ACC112 (cell line): ENCODE measurements at regions not wholly inside any gene's neighbourhood (a gene's known extent, or its start where the extent isn't known, plus 50 kb on each side); places are given as distances from the start of the nearest gene placed in this dataset.
"Not testable (repeated sequence)": the region's sequence is repeated elsewhere in the genome, so short reads cannot be mapped to it uniquely, and the experiment has no call there.

Experiments
- H2AFZ ChIP-seq: fragments of 200-600 bp; sonication (generic); one replicate; pipeline ENCODE4 v1.6.0; 2017; ENCODE audit warnings: antibody characterized with exemption, low read length; ENCODE audit not compliant: unreplicated experiment
- H3K27ac ChIP-seq: fragments of 200-600 bp; sonication (generic); 2 replicates; pipeline ENCODE4 v1.5.1; 2014; ENCODE audit warnings: low read depth, mild to moderate bottlenecking, antibody characterized with exemption, low read length, moderate library complexity
- H3K27me3 ChIP-seq: fragments of 200-600 bp; sonication (generic); 2 replicates; pipeline ENCODE4 v1.6.1; 2014; ENCODE audit warnings: mild to moderate bottlenecking, antibody characterized with exemption, low read length, moderate library complexity, mixed read lengths; ENCODE audit not compliant: insufficient read depth
- H3K36me3 ChIP-seq: fragments of 200-600 bp; sonication (generic); 2 replicates; pipeline ENCODE4 v1.6.1; 2016; ENCODE audit warnings: mild to moderate bottlenecking, antibody characterized with exemption, low read length, moderate library complexity, mixed read lengths; ENCODE audit not compliant: insufficient read depth
- H3K4me1 ChIP-seq: fragments of 200-600 bp; sonication (generic); one replicate; pipeline ENCODE4 v1.6.1; 2016; ENCODE audit warnings: low read length, mixed read lengths; ENCODE audit not compliant: insufficient read depth, unreplicated experiment, control insufficient read depth
- H3K4me3 ChIP-seq: fragments of 200-600 bp; sonication (generic); 2 replicates; pipeline ENCODE4 v1.5.1; 2014; ENCODE audit warnings: mild to moderate bottlenecking, low read depth, low read length
- H3K79me2 ChIP-seq: fragments of 200-600 bp; sonication (generic); one replicate; pipeline ENCODE4 v1.6.0; 2016; ENCODE audit warnings: low read length; ENCODE audit not compliant: control insufficient read depth, unreplicated experiment, insufficient read depth

DNA sequence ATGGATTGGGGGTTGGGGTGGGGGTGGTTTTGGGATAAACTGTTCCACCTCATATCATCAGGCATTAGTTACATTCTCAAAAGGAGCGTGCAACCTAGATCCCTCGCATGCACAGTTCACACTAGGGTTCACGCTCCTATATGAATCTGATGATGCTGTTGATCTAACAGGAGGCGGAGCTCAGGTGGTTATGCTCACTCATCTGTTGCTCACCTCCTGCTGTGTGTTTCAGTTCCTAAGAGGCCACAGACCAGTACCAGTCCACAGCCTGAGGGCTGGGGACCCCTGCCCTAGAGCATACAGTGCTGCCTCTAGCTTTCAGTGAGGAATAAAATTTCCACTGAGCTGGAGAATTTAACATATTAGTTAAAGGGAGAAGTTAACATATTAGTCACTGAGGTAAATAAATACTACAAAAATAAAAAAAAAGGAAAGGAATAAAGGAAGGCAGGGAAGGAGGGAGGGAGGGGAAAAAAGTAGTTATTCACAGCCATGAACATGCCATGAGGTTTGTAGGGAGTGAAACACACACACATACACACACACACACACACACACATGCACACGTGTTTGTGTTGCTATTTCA lies 612.7 kb upstream of the TBX3 start:
- no peaks in the 10 kb centered on the region for H3K4me1 ChIP-seq
- H3K36me3 ChIP-seq = no peaks in the 10 kb centered on the region
- H3K4me3 ChIP-seq = no peak overlapping the region
- H3K27ac ChIP-seq = no peak overlapping the region
- peaks cover 11% of the 10 kb centered on the region; the same call in 1 of the 2 replicates for H3K27me3 ChIP-seq
- H2AFZ ChIP-seq = no peak overlapping the region
- H3K79me2 ChIP-seq = no peaks in the 10 kb centered on the region

DNA sequence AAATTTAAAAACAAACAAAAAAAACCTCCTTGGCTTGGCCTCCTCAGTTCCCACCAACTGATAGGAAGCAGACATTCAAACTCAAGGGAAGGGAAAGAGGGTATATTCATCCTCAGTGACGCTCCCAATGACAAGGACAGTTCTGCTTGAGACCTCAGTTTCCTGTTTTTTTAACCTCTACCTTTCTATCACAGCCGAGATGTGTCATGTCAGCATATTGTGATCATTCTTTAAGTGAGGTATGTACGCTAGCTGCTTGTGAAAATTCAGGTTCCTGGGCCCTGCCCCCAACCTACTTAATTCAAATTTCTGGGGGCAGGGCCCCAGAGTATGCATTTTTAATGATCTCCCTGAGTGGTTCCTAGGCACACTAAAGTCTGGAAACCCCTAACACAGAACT lies 611.9 kb upstream of the TBX3 start:
- H3K4me3 ChIP-seq = no peak overlapping the region
- no peaks in the 10 kb centered on the region for H3K79me2 ChIP-seq
- no peaks in the 10 kb centered on the region for H3K36me3 ChIP-seq
- no peak overlapping the region for H2AFZ ChIP-seq
- no peaks in the 10 kb centered on the region for H3K4me1 ChIP-seq
- peaks cover 6% of the 10 kb centered on the region; the same call in 1 of the 2 replicates for H3K27me3 ChIP-seq
- H3K27ac ChIP-seq = no peak overlapping the region

- H3K27me3 ChIP-seq = peaks cover 6% of the 10 kb centered on the region; the same call in 1 of the 2 replicates
- no peaks in the 10 kb centered on the region for H3K36me3 ChIP-seq
- H3K4me1 ChIP-seq = no peaks in the 10 kb centered on the region
- H3K27ac ChIP-seq = no peak overlapping the region
- H3K4me3 ChIP-seq = no peak overlapping the region
- no peaks in the 10 kb centered on the region for H3K79me2 ChIP-seq
- no peak overlapping the region for H2AFZ ChIP-seq
These were observed 610.6 kb upstream of the TBX3 start for GRCh38 chr12:115294453-115295133.

- not testable (repeated sequence) for H3K79me2 ChIP-seq, H3K27me3 ChIP-seq, H3K36me3 ChIP-seq, H2AFZ ChIP-seq, H3K4me3 ChIP-seq, H3K27ac ChIP-seq, H3K4me1 ChIP-seq
These were observed 601.5 kb upstream of the TBX3 start for GRCh38 chr12:115285429-115285828.

DNA sequence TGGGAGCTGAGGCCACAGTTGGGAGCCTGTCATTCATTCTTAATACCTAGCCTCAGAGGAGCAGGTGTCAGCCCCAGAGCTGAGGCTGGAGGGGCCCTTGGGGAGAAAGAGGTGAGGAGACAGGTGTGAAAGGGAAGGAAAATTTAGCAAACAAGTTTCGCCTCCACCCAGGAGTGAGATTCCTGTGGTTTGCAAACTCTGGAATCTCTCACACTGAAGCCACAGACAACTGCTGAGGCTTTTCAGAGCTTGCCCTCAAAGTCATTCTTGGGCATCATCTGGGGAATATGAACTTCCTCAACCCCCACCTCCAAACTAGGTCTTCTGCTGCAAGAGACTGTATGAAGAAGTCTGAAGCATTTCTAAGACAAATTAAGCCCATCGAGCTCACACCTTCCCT lies 589.5 kb upstream of the TBX3 start:
- H3K79me2 ChIP-seq = no peaks in the 10 kb centered on the region
- H3K4me1 ChIP-seq = no peaks in the 10 kb centered on the region
- no peak overlapping the region for H3K27ac ChIP-seq
- H3K27me3 ChIP-seq = peaks cover 4% of the 10 kb centered on the region; the same call in 1 of the 2 replicates
- H3K36me3 ChIP-seq = no peaks in the 10 kb centered on the region
- H2AFZ ChIP-seq = no peak overlapping the region
- H3K4me3 ChIP-seq = no peak overlapping the region

- no peak overlapping the region for H3K4me3 ChIP-seq
- H3K36me3 ChIP-seq = no peaks in the 10 kb centered on the region
- H3K27me3 ChIP-seq = peaks cover 4% of the 10 kb centered on the region; the same call in 1 of the 2 replicates
- no peak overlapping the region for H2AFZ ChIP-seq
- no peak overlapping the region for H3K27ac ChIP-seq
- no peaks in the 10 kb centered on the region for H3K79me2 ChIP-seq
- no peaks in the 10 kb centered on the region for H3K4me1 ChIP-seq
These were observed 584.5 kb upstream of the TBX3 start for GRCh38 chr12:115268451-115268850.

GRCh38 chr12:115267891-115268290 lies 583.9 kb upstream of the TBX3 start:
- no peaks in the 10 kb centered on the region for H3K79me2 ChIP-seq
- H3K36me3 ChIP-seq = no peaks in the 10 kb centered on the region

DNA sequence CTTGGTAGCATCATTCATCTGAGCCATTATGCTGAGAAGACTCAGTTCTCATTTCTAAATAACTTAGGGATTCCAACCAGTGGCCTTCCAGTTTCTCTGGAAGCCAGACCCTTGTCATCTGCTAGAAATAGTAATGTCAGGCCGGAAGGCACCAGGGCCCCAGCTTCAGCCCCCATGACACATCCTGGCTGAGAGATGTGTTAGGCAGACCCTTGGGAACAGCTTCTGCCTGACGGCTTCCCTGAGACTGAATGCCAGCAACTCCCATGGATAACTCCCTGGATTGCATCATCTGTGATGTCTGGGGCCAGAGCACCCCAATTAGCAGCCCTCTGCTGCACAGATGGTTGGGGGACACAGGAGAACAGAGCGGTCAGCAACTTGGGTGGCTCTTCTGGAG lies 583.5 kb upstream of the TBX3 start:
- H3K4me3 ChIP-seq = no peak overlapping the region
- no peaks in the 10 kb centered on the region for H3K79me2 ChIP-seq
- no peaks in the 10 kb centered on the region for H3K36me3 ChIP-seq
- no peaks in the 10 kb centered on the region for H3K4me1 ChIP-seq
- H2AFZ ChIP-seq = no peak overlapping the region
- peaks cover 4% of the 10 kb centered on the region; the same call in 1 of the 2 replicates for H3K27me3 ChIP-seq
- no peak overlapping the region for H3K27ac ChIP-seq

More at GRCh38 chr12:115267891-115268290, 583.9 kb upstream of the TBX3 start:
- peaks cover 4% of the 10 kb centered on the region; the same call in 1 of the 2 replicates for H3K27me3 ChIP-seq
- no peak overlapping the region for H3K27ac ChIP-seq
- H3K4me1 ChIP-seq = no peaks in the 10 kb centered on the region
- no peak overlapping the region for H3K4me3 ChIP-seq
- H2AFZ ChIP-seq = no peak overlapping the region

GRCh38 chr12:115264605-115265004 lies 580.6 kb upstream of the TBX3 start:
- Histone ChIP-seq H3K79me2 (no peaks in the 10 kb centered on the region), H3K36me3 (no peaks in the 10 kb centered on the region), H3K4me3 (no peak overlapping the region), H3K27ac (no peak overlapping the region), H2AFZ (no peak overlapping the region), H3K4me1 (no peaks in the 10 kb centered on the region), H3K27me3 (peaks cover 4% of the 10 kb centered on the region; the same call in 1 of the 2 replicates)

DNA sequence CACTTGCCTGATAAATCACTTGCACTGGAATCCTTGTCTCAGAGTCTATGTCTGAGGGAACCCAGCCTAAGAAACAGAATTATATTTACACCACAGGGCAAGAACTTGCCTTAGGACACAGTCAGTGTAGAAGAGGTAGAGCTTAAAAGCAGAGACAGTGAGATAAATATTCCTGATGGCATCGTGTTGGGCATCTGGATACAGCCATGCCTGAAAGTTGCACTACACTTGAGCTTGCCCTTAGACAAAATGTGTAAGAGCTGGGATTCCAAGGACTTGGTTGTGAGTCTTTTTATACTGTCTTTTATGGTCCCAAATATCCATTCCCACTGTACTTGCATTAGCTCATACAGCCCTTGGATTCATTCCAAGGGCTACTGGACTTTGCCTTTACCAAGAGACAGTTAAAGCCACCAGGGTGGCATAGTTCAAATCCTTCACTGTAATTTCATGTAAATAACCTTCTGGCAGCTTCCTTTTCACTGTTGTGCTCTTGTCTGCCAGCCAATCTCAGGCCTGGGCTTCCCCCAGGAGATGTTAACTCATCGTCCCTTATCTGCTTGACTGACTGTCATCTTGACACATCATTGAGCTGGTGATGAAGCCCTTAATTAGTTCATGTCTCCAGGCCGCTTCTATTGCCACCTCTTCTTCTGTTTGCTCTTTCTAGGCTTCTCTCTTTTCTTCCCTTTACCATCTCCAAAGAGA lies 577.9 kb upstream of the TBX3 start:
- H2AFZ ChIP-seq = no peak overlapping the region
- no peaks in the 10 kb centered on the region for H3K36me3 ChIP-seq
- peaks cover 5% of the 10 kb centered on the region for H3K4me1 ChIP-seq
- H3K4me3 ChIP-seq = no peak overlapping the region
- no peak overlapping the region for H3K27ac ChIP-seq
- no peaks in the 10 kb centered on the region for H3K79me2 ChIP-seq
- no peaks in the 10 kb centered on the region for H3K27me3 ChIP-seq
